Urinary bladder (tissue), 3 donors: ENCODE measurements at regions not wholly inside any gene's neighbourhood (a gene's known extent, or its start where the extent isn't known, plus 50 kb on each side); places are given as distances from the start of the nearest gene placed in this dataset.

Experiments
- DNase-seq: peaks from one replicate; pipeline ENCODE4 v3.0.0-alpha.2; 2015; ENCODE audit errors: extremely low spot score
- H3K27ac ChIP-seq: one replicate; pipeline ENCODE4 v1.5.1; 2013; ENCODE audit warnings: low read depth, mild to moderate bottlenecking, moderate library complexity
- H3K36me3 ChIP-seq: one replicate; pipeline ENCODE4 v1.6.1; 2013; ENCODE audit warnings: mild to moderate bottlenecking, moderate library complexity; ENCODE audit not compliant: insufficient read depth
- H3K4me1 ChIP-seq: one replicate; pipeline ENCODE4 v1.6.1; 2013; ENCODE audit warnings: mild to moderate bottlenecking, moderate library complexity; ENCODE audit not compliant: insufficient read depth
- H3K4me3 ChIP-seq: one replicate; pipeline ENCODE4 v1.5.1; 2013; ENCODE audit warnings: low read depth, low read length
- WGBS: extraction: QIAGEN DNeasy Blood & Tissue Kit; methylation state at CpG from one replicate; pipeline ENCODE4 v1.1.7; 2013; 5-methylcytosine and 5-hydroxymethylcytosine counted together
- donor health status: healthy with polysubstance abuse.
- donor health status: healthy.

DNA sequence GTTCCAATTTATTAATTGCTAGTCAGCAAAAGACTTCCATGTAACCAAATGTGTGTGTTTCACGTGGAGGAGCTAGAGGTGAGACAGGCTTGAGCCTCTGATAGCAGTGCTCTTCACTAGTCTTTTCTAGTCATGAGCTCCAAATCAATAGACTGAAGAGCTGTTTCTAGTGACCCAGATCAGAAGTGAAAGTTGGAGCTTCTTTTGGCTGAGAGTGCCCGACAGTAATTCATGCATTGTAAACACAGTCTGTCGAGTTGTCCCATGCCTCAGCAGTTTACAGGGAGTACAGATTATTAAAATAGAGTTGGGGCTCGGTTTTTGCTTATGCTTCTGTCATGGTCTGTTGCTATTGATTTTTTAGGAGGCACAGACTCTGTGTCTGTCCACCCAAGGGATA, 793.1 kb downstream of the DTWD2 start:
- Histone ChIP-seq H3K4me1 (no peaks in the 10 kb centered on the region), H3K36me3 (no peaks in the 10 kb centered on the region), H3K27ac (no peak overlapping the region), H3K4me3 (no peak overlapping the region)
- DNase-seq = no peak
- WGBS = 27% methylated on average over 4 of the region's 4 CpGs

- no peaks in the 10 kb centered on the region for H3K4me1 ChIP-seq
- H3K4me3 ChIP-seq = no peak overlapping the region
- no peak for DNase-seq
- H3K36me3 ChIP-seq = no peaks in the 10 kb centered on the region
- H3K27ac ChIP-seq = no peak overlapping the region
- WGBS = 94% methylated on average over 2 of the region's 2 CpGs
Measured at GRCh38 chr5:118193194-118193905, 795.0 kb downstream of the DTWD2 start.

- no peaks in the 10 kb centered on the region for H3K36me3 ChIP-seq
- no peaks in the 10 kb centered on the region for H3K4me1 ChIP-seq
- no peak overlapping the region for H3K4me3 ChIP-seq
- H3K27ac ChIP-seq = no peak overlapping the region
- peak; percentile 11 for DNase-seq
- 67% methylated on average over 3 of the region's 3 CpGs for WGBS
Measured at GRCh38 chr5:118185018-118185417, 803.3 kb downstream of the DTWD2 start.

DNA sequence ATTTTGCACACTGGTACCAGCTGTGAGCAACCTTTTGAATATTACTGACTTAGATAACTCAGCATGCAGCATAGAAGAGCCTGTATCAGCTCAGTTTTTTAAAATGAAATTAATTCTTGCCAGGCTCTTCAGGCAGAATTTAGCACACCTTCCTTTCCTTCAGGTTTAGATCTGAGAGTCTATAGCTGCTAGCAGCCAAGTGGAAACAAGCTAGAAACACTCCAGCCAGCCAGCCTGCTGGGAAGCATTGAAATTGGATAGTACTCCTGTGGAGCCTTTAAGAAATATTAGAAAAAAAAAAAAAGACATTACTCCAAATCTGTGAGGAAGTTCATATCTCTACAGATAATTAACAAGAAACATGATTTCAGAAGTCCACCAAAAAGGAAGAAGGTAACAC, 812.2 kb downstream of the DTWD2 start:
- Histone ChIP-seq H3K4me1 (no peaks in the 10 kb centered on the region), H3K4me3 (no peak overlapping the region), H3K27ac (no peak overlapping the region), H3K36me3 (no peaks in the 10 kb centered on the region)
- DNase-seq = no peak

- 60% methylated on average over 3 of the region's 3 CpGs for WGBS
- no peak for DNase-seq
- Histone ChIP-seq H3K27ac (no peak overlapping the region), H3K36me3 (no peaks in the 10 kb centered on the region), H3K4me3 (no peak overlapping the region), H3K4me1 (no peaks in the 10 kb centered on the region)
Measured at GRCh38 chr5:118174671-118175070, 813.7 kb downstream of the DTWD2 start.

DNA sequence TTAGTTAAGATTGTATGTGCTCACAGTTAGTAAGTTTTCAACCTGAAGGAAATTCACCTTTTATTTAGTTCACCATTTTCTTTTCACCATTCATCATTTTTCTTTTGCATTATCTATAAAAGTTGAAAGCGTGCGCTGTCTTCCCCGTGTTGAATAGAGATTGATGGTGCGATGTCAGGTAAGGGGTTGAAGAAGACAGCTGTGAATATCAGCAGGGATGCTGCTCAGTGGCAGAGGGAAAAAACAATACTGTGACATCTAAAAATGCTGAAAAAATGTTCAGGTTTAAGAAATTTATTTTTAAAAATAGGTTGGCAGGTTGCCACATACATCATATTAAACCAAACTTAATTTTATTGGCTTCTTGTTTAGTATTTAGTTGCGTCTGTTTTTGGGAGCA, 815.0 kb downstream of the DTWD2 start:
- no peaks in the 10 kb centered on the region for H3K36me3 ChIP-seq
- no peak overlapping the region for H3K4me3 ChIP-seq
- DNase-seq = no peak
- no peaks in the 10 kb centered on the region for H3K4me1 ChIP-seq
- H3K27ac ChIP-seq = no peak overlapping the region
- 81% methylated on average over 5 of the region's 5 CpGs for WGBS

- Histone ChIP-seq H3K4me3 (no peak overlapping the region), H3K27ac (no peak overlapping the region), H3K36me3 (no peaks in the 10 kb centered on the region), H3K4me1 (no peaks in the 10 kb centered on the region)
- DNase-seq = no peak
- 90% methylated on average over 2 of the region's 2 CpGs for WGBS
Measured at GRCh38 chr5:118165619-118166018, 822.7 kb downstream of the DTWD2 start.

GRCh38 chr5:118156181-118156580, 832.2 kb downstream of the DTWD2 start:
- Histone ChIP-seq H3K36me3 (no peaks in the 10 kb centered on the region), H3K4me3 (no peak overlapping the region), H3K27ac (no peak overlapping the region), H3K4me1 (no peaks in the 10 kb centered on the region)
- no peak for DNase-seq
- 85% methylated on average over 5 of the region's 5 CpGs for WGBS

- no peaks in the 10 kb centered on the region for H3K36me3 ChIP-seq
- H3K4me3 ChIP-seq = no peak overlapping the region
- no peak for DNase-seq
- no peaks in the 10 kb centered on the region for H3K4me1 ChIP-seq
- 21% methylated on average over 3 of the region's 3 CpGs for WGBS
- no peak overlapping the region for H3K27ac ChIP-seq
Measured at GRCh38 chr5:118146824-118147223, 841.5 kb downstream of the DTWD2 start.

- 30% methylated on average over 2 of the region's 2 CpGs for WGBS
- no peaks in the 10 kb centered on the region for H3K4me1 ChIP-seq
- DNase-seq = no peak
- no peak overlapping the region for H3K4me3 ChIP-seq
- no peak overlapping the region for H3K27ac ChIP-seq
- no peaks in the 10 kb centered on the region for H3K36me3 ChIP-seq
Measured at GRCh38 chr5:118144540-118144939, 843.8 kb downstream of the DTWD2 start.

GRCh38 chr5:118139361-118139760, 849.0 kb downstream of the DTWD2 start:
- H3K27ac ChIP-seq = no peak overlapping the region
- WGBS = 37% methylated on average over 1 of the region's 1 CpG
- no peak for DNase-seq

DNA sequence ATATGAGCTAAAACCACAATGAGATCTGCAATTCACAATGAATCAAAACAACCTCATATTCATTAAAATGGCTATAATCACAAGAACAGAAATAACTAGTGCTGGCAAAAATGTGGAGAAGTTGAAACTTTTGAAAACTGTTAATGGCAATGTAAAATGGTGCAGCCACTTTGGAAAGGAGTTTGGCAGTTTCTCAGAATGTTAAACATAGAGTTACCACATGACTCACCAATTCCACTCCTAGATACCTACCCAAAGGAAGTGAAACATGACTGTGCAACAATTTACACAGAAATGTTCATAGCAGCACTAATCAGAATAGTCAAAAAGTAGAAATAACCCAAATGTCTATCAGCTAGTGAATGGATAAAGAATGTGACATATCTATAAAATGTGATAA, 862.2 kb downstream of the DTWD2 start:
- H3K4me3 ChIP-seq = no peak overlapping the region
- no peak for DNase-seq
- H3K27ac ChIP-seq = no peak overlapping the region
- H3K36me3 ChIP-seq = no peaks in the 10 kb centered on the region
- H3K4me1 ChIP-seq = no peaks in the 10 kb centered on the region

More at GRCh38 chr5:118139361-118139760, 849.0 kb downstream of the DTWD2 start:
- H3K4me1 ChIP-seq = no peaks in the 10 kb centered on the region
- H3K4me3 ChIP-seq = no peak overlapping the region
- H3K36me3 ChIP-seq = no peaks in the 10 kb centered on the region

DNA sequence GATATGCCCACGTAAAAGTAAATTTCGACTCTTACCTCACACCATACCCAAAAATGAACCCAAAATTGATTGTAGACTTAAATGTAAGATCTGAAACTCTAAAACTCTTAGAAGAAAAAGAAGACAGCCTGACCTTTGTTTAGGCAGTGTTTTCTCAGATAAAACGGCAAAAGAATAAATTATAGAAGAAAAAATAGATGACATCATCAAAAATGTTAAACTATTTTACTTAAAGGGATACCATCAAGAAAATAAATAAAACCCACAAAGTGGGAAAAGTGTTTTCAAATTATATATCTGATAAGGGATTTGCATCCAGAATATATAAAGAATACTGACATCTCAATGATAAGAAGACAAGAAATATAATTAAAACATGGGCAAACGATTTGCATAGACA, 862.7 kb downstream of the DTWD2 start:
- no peak for DNase-seq
- Histone ChIP-seq H3K4me1 (no peaks in the 10 kb centered on the region), H3K4me3 (no peak overlapping the region), H3K36me3 (no peaks in the 10 kb centered on the region), H3K27ac (no peak overlapping the region)
- 84% methylated on average over 4 of the region's 4 CpGs for WGBS

GRCh38 chr5:118121258-118121657, 867.1 kb downstream of the DTWD2 start:
- Histone ChIP-seq H3K36me3 (no peaks in the 10 kb centered on the region), H3K27ac (no peak overlapping the region), H3K4me1 (no peaks in the 10 kb centered on the region), H3K4me3 (no peak overlapping the region)
- DNase-seq = no peak
- WGBS = 94% methylated on average over 3 of the region's 3 CpGs

DNA sequence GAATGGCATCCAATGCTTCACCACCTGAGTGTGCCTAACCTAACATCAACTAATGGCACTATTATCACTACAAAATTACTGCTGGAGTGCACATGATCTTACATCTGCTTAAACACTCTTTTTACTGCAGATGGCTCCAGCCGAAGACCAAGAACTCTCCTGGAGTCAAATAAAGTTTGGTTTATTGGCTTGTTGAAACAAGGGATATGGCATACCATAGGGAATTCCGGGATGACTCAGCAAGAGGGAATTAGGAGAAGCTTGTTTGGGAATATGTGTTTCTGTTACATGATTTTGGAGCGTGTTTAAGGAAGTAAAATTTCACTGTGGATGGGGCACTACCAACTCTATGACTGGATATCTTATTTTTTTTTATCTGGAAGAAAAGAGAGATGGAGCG, 872.6 kb downstream of the DTWD2 start:
- Histone ChIP-seq H3K27ac (no peak overlapping the region), H3K4me1 (no peaks in the 10 kb centered on the region), H3K36me3 (no peaks in the 10 kb centered on the region), H3K4me3 (no peak overlapping the region)
- no peak for DNase-seq
- WGBS = 70% methylated on average over 4 of the region's 4 CpGs
